ENCODE measurements at regions not wholly inside any gene's neighbourhood (a gene's known extent, or its start where the extent isn't known, plus 50 kb on each side); places are given as distances from the start of the nearest gene placed in this dataset.

DNA sequence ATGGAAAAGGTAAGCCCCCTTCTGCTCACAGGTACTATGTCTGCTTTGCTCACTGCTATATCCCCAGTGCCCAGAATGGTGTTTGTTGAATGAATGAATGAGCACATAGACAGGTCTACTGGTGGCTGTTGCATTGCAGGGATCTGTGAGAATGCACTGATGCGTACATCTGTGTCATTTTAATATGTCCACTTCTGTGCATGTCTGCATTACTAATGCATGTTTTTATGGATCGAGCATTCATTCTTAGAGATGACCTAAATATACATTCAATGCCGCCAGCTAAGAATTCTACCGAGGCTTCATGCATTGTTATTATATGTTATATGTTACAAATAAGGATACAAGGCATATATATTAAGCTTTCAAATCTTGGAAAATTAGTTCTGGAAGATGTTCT is 73.8 kb downstream of the SPRING1 start:
- TF ChIP-seq, protein P1, sequence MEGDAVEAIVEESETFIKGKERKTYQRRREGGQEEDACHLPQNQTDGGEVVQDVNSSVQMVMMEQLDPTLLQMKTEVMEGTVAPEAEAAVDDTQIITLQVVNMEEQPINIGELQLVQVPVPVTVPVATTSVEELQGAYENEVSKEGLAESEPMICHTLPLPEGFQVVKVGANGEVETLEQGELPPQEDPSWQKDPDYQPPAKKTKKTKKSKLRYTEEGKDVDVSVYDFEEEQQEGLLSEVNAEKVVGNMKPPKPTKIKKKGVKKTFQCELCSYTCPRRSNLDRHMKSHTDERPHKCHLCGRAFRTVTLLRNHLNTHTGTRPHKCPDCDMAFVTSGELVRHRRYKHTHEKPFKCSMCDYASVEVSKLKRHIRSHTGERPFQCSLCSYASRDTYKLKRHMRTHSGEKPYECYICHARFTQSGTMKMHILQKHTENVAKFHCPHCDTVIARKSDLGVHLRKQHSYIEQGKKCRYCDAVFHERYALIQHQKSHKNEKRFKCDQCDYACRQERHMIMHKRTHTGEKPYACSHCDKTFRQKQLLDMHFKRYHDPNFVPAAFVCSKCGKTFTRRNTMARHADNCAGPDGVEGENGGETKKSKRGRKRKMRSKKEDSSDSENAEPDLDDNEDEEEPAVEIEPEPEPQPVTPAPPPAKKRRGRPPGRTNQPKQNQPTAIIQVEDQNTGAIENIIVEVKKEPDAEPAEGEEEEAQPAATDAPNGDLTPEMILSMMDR (IDR thresholded peaks at IDR 0.05 in 4 of 5, conservative IDR thresholded peaks at IDR 0.05 in 1 of 5) = no peak
- TF ChIP-seq POLR2A (IDR thresholded peaks at IDR 0.05) = no peak
